ENCODE measurements at regions not wholly inside any gene's neighbourhood (a gene's known extent, or its start where the extent isn't known, plus 50 kb on each side); places are given as distances from the start of the nearest gene placed in this dataset.

DNA sequence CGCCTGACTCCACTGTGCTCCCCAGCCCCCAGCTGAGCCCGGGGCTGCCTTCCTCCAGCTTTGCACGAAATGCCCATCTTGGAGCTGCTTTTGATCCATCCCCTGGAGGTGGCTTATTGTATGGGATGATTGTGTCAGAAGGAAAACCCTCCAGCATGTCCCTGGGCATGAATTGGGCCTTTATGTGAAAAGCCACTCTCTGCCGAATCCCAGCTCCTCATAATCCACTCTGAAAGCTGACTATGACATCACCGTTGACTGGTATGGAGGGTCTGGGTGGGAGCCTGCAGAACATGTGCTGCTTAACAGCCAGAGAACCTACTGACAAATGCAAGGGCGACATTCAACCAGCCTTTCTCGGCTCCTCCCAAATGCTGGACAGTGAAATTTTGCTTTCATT is 74.6 kb downstream of the NENF start:
- no peak for TF ChIP-seq EZH2phosphoT487 (IDR thresholded peaks at IDR 0.05; ENCODE audit: borderline replicate concordance, low read length)
- TF ChIP-seq, protein P1, sequence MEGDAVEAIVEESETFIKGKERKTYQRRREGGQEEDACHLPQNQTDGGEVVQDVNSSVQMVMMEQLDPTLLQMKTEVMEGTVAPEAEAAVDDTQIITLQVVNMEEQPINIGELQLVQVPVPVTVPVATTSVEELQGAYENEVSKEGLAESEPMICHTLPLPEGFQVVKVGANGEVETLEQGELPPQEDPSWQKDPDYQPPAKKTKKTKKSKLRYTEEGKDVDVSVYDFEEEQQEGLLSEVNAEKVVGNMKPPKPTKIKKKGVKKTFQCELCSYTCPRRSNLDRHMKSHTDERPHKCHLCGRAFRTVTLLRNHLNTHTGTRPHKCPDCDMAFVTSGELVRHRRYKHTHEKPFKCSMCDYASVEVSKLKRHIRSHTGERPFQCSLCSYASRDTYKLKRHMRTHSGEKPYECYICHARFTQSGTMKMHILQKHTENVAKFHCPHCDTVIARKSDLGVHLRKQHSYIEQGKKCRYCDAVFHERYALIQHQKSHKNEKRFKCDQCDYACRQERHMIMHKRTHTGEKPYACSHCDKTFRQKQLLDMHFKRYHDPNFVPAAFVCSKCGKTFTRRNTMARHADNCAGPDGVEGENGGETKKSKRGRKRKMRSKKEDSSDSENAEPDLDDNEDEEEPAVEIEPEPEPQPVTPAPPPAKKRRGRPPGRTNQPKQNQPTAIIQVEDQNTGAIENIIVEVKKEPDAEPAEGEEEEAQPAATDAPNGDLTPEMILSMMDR (conservative IDR thresholded peaks at IDR 0.05; ENCODE audit: low read depth, low read length), result no peak
